Adrenal gland (tissue), 9 donors: ENCODE measurements at regions not wholly inside any gene's neighbourhood (a gene's known extent, or its start where the extent isn't known, plus 50 kb on each side); places are given as distances from the start of the nearest gene placed in this dataset.
"Not testable (repeated sequence)": the region's sequence is repeated elsewhere in the genome, so short reads cannot be mapped to it uniquely, and the experiment has no call there.

Experiments
- DNase-seq, 7 donors: peaks; one replicate each; pipeline ENCODE4 v3.0.0-alpha.2; 2019 to 2020
- H3K27ac ChIP-seq, 5 donors: fragments of 200-600 bp; sonication (generic) in 4 of 5; 1 replicate in 3 of 5; 2 replicates in 2 of 5; pipeline versions ENCODE4 v1.5.1 to v1.8.0; 2016 to 2020; ENCODE audit warnings: mild to moderate bottlenecking in 1 of 5
- H3K27me3 ChIP-seq: fragments of 200-600 bp; 2 replicates; pipeline ENCODE4 v1.8.0; 2021
- H3K36me3 ChIP-seq, 2 donors: fragments of 200-600 bp; replicated peaks in 1 of 2; 1 replicate in 1 of 2; 2 replicates in 1 of 2; pipeline versions ENCODE4 v1.5.1 to v1.8.0; 2018 to 2022
- H3K4me1 ChIP-seq, 2 donors: fragments of 200-600 bp; replicated peaks in 1 of 2; 1 replicate in 1 of 2; 2 replicates in 1 of 2; pipeline versions ENCODE4 v1.5.1 to v1.8.0; 2018 to 2021
- H3K4me3 ChIP-seq, 4 donors: fragments of 200-600 bp; sonication (generic) in 3 of 4; one replicate each; pipeline ENCODE4 v1.5.1; 2016 to 2018
- H3K9me3 ChIP-seq, 3 donors: fragments of 200-600 bp; sonication (generic) in 1 of 3; replicated peaks in 1 of 3; 1 replicate in 2 of 3; 2 replicates in 1 of 3; pipeline versions ENCODE4 v1.5.1 to v1.8.0; 2016 to 2021
- POLR2A ChIP-seq, 2 donors: fragments of 450-650 bp; IDR thresholded peaks; one replicate each; pipeline ENCODE4 v1.6.1; 2017; ENCODE audit warnings: antibody characterized with exemption in 2 of 2, mild to moderate bottlenecking in 2 of 2, moderate library complexity in 1 of 2
- WGBS, 4 donors: extraction: QIAGEN DNeasy Blood & Tissue Kit in 2 of 4; methylation state at CpG; one replicate each; pipeline versions ENCODE4 v1.1.5 to v1.1.7; 2013 to 2017; 5-methylcytosine and 5-hydroxymethylcytosine counted together
- intact Hi-C, 2 donors: fragments of 100-400 bp; cut with DNase I; formaldehyde crosslinking; loops; one replicate each; pipeline versions ENCODE4 v1.14.1 to v1.15.0; 2022 to 2023
- TF ChIP-seq, protein P1 (sequence below), 6 experiments: fragments of 450-650 bp in 4 of 6; fragments of 200-600 bp in 2 of 6; sonication (generic) in 1 of 6; IDR thresholded peaks; 1 replicate in 5 of 6; 2 replicates in 1 of 6; pipeline versions ENCODE4 v1.5.1 to v1.8.0; 2016 to 2021; ENCODE audit warnings: antibody characterized with exemption in 6 of 6, mild to moderate bottlenecking in 2 of 6, moderate library complexity in 1 of 6
- donor health status: healthy with polysubstance abuse.
- donor health status: Bipolar disorder and iron deficiency.
- donor health status: DM: yes; HTN: yes; CAD: no.
- donor health status: DM: no; HTN: no; CAD: no.
- donor health status: DM: no; HTN: no; CAD: no.

GRCh38 chr7:94792241-94792640 is 115.2 kb upstream of the PPP1R9A start:
- H3K27me3 ChIP-seq, result no peaks in the 10 kb centered on the region
- DNase-seq, result no peak
- no peaks in the 10 kb centered on the region for H3K4me1 ChIP-seq
- H3K4me3 ChIP-seq, result no peak overlapping the region
- intact Hi-C loops, result no loop called here
- no peaks in the 10 kb centered on the region for H3K36me3 ChIP-seq
- H3K27ac ChIP-seq, result no peak overlapping the region
- WGBS, 4 donors, result 69 to 74% (median 70%) methylated on average over 2 of the region's 2 CpGs
- TF ChIP-seq, protein P1, sequence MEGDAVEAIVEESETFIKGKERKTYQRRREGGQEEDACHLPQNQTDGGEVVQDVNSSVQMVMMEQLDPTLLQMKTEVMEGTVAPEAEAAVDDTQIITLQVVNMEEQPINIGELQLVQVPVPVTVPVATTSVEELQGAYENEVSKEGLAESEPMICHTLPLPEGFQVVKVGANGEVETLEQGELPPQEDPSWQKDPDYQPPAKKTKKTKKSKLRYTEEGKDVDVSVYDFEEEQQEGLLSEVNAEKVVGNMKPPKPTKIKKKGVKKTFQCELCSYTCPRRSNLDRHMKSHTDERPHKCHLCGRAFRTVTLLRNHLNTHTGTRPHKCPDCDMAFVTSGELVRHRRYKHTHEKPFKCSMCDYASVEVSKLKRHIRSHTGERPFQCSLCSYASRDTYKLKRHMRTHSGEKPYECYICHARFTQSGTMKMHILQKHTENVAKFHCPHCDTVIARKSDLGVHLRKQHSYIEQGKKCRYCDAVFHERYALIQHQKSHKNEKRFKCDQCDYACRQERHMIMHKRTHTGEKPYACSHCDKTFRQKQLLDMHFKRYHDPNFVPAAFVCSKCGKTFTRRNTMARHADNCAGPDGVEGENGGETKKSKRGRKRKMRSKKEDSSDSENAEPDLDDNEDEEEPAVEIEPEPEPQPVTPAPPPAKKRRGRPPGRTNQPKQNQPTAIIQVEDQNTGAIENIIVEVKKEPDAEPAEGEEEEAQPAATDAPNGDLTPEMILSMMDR (IDR thresholded peaks at IDR 0.05), result no peak
- no peak for TF ChIP-seq POLR2A (IDR thresholded peaks at IDR 0.05)
- no peaks in the 10 kb centered on the region for H3K9me3 ChIP-seq

GRCh38 chr7:94797404-94797803 is 110.0 kb upstream of the PPP1R9A start:
- H3K36me3 ChIP-seq, H3K27me3 ChIP-seq, intact Hi-C loops, H3K9me3 ChIP-seq, DNase-seq, H3K27ac ChIP-seq, H3K4me1 ChIP-seq, H3K4me3 ChIP-seq: not testable (repeated sequence)
- WGBS, 4 donors, result 91 to 98% (median 94%) methylated on average over 6 of the region's 6 CpGs

GRCh38 chr7:94803821-94804220 is 103.6 kb upstream of the PPP1R9A start:
- 90 to 100% (median 96%) methylated on average over 2 of the region's 2 CpGs for WGBS, 4 donors
- no peak for TF ChIP-seq POLR2A (IDR thresholded peaks at IDR 0.05)
- TF ChIP-seq, protein P1 (IDR thresholded peaks at IDR 0.05), result no peak
- Histone ChIP-seq H3K4me3 (no peak overlapping the region), H3K9me3 (peaks cover 0 to 3% (median 0%) of the 10 kb centered on the region in 3 donors), H3K36me3 (no peaks in the 10 kb centered on the region), H3K27ac (no peak overlapping the region), H3K27me3 (no peaks in the 10 kb centered on the region), H3K4me1 (no peaks in the 10 kb centered on the region)
- no peak for DNase-seq
- intact Hi-C loops, result no loop called here

GRCh38 chr7:94808673-94809072 is 98.7 kb upstream of the PPP1R9A start:
- 50 to 91% (median 61%) methylated on average over 1 of the region's 1 CpG for WGBS, 4 donors
- H3K27me3 ChIP-seq, H3K4me3 ChIP-seq, intact Hi-C loops, DNase-seq, H3K4me1 ChIP-seq, H3K36me3 ChIP-seq, H3K9me3 ChIP-seq, H3K27ac ChIP-seq: not testable (repeated sequence)

GRCh38 chr7:94810496-94810895 is 96.9 kb upstream of the PPP1R9A start:
- no peak overlapping the region for H3K4me3 ChIP-seq
- H3K36me3 ChIP-seq, result no peaks in the 10 kb centered on the region
- no peaks in the 10 kb centered on the region for H3K9me3 ChIP-seq
- no peak overlapping the region for H3K27ac ChIP-seq
- intact Hi-C loops, result no loop called here
- no peak for TF ChIP-seq POLR2A (IDR thresholded peaks at IDR 0.05)
- TF ChIP-seq, protein P1 (IDR thresholded peaks at IDR 0.05), result no peak
- DNase-seq, result no peak
- no peaks in the 10 kb centered on the region for H3K4me1 ChIP-seq
- 79 to 88% (median 84%) methylated on average over 3 of the region's 3 CpGs for WGBS, 4 donors
- H3K27me3 ChIP-seq, result no peaks in the 10 kb centered on the region
